SJCRH30 (cell line): ENCODE measurements at regions not wholly inside any gene's neighbourhood (a gene's known extent, or its start where the extent isn't known, plus 50 kb on each side); places are given as distances from the start of the nearest gene placed in this dataset.

ENCODE experiments used
- DNase-seq, 2 experiments: peaks; one replicate each; pipeline ENCODE4 v3.0.0-alpha.2; 2015 to 2020
- H3K27ac ChIP-seq: fragments of 250-450 bp; sonication (Bioruptor Pico); 2 replicates; pipeline ENCODE4 v1.5.1; 2020; ENCODE audit warnings: mild to moderate bottlenecking, moderate library complexity
- H3K27me3 ChIP-seq: fragments of 250-450 bp; sonication (Bioruptor Pico); 2 replicates; pipeline ENCODE4 v1.5.1; 2020; ENCODE audit warnings: mild to moderate bottlenecking, moderate library complexity
- H3K36me3 ChIP-seq: fragments of 250-450 bp; sonication (Bioruptor Pico); 2 replicates; pipeline ENCODE4 v1.5.1; 2020; ENCODE audit warnings: mild to moderate bottlenecking, moderate library complexity
- H3K4me1 ChIP-seq: fragments of 250-450 bp; sonication (Bioruptor Pico); 2 replicates; pipeline ENCODE4 v1.5.1; 2020; ENCODE audit warnings: mild to moderate bottlenecking, moderate library complexity
- H3K4me3 ChIP-seq: fragments of 250-450 bp; sonication (Bioruptor Pico); 2 replicates; pipeline ENCODE4 v1.5.1; 2020; ENCODE audit warnings: mild to moderate bottlenecking, moderate library complexity
- H3K9me3 ChIP-seq: fragments of 250-450 bp; sonication (Bioruptor Pico); replicated peaks from 2 replicates; pipeline ENCODE4 v1.5.1; 2020; ENCODE audit warnings: mild to moderate bottlenecking, moderate library complexity

DNA sequence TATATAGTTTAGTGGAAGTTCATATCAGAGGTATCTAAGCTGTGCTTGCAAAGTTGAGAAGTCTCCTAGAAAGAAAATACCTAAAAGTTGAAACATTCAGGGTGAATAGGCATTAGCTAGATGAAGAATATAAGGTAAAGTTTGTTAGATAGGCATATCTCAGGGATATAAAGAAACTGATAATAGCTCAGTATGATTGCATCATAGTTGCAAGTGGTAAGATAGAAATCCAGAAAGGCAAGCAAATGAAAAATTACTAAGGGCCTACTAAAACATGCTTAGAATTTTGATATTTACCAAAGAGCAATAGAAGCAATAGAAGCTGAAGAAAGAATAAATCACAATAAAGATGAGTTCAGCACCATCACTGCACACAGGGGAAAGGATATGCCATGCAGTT lies 610.0 kb upstream of the ADGRL3 start:
- no peaks in the 10 kb centered on the region for H3K27me3 ChIP-seq
- no peaks in the 10 kb centered on the region for H3K4me1 ChIP-seq
- H3K4me3 ChIP-seq, result no peak overlapping the region
- H3K36me3 ChIP-seq, result no peaks in the 10 kb centered on the region
- DNase-seq, result no peak
- H3K9me3 ChIP-seq, result no peaks in the 10 kb centered on the region
- H3K27ac ChIP-seq, result no peak overlapping the region

DNA sequence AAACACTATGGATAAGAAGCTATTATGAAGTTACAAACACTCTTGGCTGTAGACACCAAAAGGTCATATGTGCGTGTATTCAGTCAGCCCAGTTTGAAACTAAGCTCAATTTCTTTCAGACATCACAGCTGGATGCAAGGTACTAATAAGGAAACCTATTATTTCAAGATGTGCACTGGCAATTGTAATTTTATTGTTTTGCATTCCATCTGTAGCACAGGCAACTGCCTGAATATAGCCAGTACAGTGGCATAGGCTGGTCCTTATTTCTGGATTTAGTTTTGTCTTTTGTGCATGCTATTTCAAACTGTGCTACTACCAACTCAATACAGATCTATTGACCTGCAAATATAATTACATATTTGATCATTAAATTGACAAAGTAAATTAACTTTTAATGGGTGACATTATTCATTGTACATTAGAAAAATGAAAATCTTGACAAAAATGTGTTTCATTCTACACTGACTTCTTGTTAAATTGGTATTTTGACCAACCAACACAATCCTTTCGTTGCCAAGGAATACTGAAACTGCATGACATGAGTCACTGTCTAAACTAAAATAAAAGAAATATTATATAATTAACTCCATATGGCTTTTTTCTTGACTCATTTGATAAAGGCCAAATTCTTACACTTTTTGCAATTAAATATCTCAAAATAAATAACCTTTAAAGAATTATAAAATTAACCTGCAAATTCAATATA lies 594.3 kb upstream of the ADGRL3 start:
- H3K36me3 ChIP-seq, result no peaks in the 10 kb centered on the region
- no peaks in the 10 kb centered on the region for H3K27me3 ChIP-seq
- H3K4me1 ChIP-seq, result no peaks in the 10 kb centered on the region
- DNase-seq, result no peak
- no peak overlapping the region for H3K27ac ChIP-seq
- no peak overlapping the region for H3K4me3 ChIP-seq
- no peaks in the 10 kb centered on the region for H3K9me3 ChIP-seq

GRCh38 chr4:60611762-60612496 lies 588.2 kb upstream of the ADGRL3 start:
- Histone ChIP-seq H3K27me3 (no peaks in the 10 kb centered on the region), H3K36me3 (no peaks in the 10 kb centered on the region), H3K27ac (no peak overlapping the region), H3K4me1 (no peaks in the 10 kb centered on the region), H3K4me3 (no peak overlapping the region), H3K9me3 (no peaks in the 10 kb centered on the region)
- no peak for DNase-seq

DNA sequence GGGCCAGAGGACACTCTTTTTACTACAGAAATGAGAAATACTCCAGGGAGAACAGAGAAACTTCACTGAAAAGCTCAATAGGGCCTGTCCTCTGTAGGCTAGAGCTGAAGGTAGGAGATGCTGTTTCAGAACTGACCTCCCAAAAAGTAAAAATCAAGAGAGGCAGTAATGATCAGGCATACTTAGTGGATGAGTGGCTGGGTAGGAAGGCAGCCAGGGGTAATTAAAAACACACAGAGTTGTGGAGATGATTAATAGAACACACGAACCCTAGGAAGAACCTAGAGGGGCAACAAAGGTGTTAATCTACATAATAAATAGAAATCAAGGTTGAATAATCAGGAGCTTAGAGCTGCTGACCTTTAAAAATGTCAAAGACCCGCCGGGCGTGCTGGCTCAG lies 582.4 kb upstream of the ADGRL3 start:
- Histone ChIP-seq H3K27ac (no peak overlapping the region), H3K4me1 (no peaks in the 10 kb centered on the region), H3K27me3 (no peaks in the 10 kb centered on the region), H3K4me3 (no peak overlapping the region), H3K9me3 (no peaks in the 10 kb centered on the region), H3K36me3 (no peaks in the 10 kb centered on the region)
- DNase-seq, result no peak

DNA sequence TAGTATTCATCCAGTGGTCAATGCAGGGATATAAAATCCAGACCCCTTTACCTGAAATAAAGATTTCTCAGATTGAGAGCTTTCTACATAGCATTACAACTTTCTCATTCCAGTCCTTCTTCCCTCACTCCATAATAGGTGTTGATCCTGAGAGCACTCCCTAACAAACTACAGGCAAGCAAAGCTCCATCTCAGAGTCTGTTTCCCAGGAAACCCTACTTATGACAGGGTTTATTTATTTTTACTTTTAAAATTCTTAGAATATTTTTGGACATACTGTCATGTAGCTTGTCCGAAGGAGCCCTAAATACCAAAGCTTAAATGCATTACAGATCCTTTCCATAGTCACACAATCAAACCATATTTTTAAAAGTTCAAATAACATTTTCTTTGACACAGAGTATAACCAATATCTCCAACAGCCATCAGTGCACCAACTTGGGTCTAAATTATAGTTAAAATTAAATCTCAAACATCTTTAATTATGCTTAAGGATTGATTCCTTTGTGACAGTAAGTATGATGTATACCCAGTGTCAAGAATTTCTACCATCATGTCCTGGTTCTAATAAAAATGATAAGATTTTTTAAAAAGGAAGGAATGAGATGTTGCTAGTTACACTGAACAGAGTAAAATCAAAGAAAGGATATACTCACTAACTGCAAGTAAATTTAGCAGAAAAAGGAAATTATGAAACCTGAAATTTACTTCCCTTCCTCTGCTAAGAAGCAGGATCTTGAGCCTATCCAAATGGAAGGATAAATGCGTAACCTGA lies 580.4 kb upstream of the ADGRL3 start:
- no peak overlapping the region for H3K27ac ChIP-seq

DNA sequence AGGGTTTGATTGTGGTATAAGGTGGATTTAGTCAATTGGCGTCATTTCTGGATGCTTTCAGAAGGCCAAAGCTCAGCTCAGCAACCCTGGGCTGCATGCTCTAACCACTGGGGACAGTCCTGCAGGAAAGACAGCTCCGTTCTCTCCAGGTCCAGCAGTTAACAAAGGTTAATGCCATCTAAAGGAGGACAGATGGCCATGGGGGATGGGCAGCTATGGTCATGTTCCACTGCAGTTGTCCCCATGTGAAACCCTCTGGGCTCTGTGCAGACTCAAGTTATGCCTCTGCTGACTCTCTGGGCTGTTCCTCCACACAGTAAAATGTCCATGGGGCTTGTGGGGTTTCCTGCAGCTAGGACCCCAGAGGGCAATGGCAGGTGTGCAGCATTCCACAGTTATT lies 562.1 kb upstream of the ADGRL3 start:
- H3K27me3 ChIP-seq, result no peaks in the 10 kb centered on the region
- no peak for DNase-seq
- no peaks in the 10 kb centered on the region for H3K36me3 ChIP-seq
- no peak overlapping the region for H3K4me3 ChIP-seq
- no peaks in the 10 kb centered on the region for H3K4me1 ChIP-seq
- H3K27ac ChIP-seq, result no peak overlapping the region
- no peaks in the 10 kb centered on the region for H3K9me3 ChIP-seq

More for the DNA sequence above, 580.4 kb upstream of the ADGRL3 start:
- no peak for DNase-seq
- Histone ChIP-seq H3K9me3 (no peaks in the 10 kb centered on the region), H3K4me1 (no peaks in the 10 kb centered on the region), H3K4me3 (no peak overlapping the region), H3K27me3 (no peaks in the 10 kb centered on the region), H3K36me3 (no peaks in the 10 kb centered on the region)

DNA sequence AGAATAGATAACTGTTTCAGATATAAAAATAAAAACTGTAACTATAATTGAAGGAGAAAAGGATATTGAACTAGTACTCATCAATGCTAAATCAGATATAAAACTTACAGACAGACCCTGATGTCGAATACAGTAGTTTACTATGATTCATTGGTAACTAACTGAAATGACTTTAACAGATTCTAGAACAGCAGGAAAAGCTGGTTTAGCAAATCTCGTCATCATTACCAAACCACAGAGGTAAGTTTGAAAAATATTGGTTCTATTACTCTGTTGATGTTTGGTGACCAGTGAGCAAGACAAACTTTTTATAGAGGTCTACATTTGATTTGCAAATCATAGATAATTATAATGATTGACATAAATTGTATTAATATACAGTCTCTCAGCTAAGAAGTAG lies 551.4 kb upstream of the ADGRL3 start:
- no peak overlapping the region for H3K4me3 ChIP-seq
- H3K36me3 ChIP-seq, result no peaks in the 10 kb centered on the region
- no peaks in the 10 kb centered on the region for H3K4me1 ChIP-seq
- H3K27ac ChIP-seq, result no peak overlapping the region
- H3K27me3 ChIP-seq, result no peaks in the 10 kb centered on the region
- 0 out of 2 replicates have a peak, but pooled peaks cover 2% of the 10 kb centered on the region for H3K9me3 ChIP-seq
- no peak for DNase-seq

DNA sequence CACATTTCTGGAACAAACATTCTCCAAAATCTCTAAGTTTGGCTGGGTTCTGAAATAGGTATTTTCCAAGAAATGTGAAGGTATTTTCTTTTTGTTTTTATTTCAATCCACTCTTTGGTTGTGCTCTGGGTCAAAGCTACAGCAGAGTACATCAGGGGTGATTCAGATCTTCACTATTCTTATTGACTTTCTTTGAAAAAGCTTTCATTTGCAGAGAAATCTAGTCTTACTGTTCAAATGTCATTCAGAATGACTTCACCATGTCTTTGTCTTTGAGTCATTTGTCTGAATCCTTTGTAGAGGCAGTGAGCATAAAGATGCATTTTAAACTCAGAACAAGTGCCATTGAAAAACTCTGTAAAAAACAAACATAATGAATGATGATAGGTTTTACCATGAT lies 547.2 kb upstream of the ADGRL3 start:
- H3K4me3 ChIP-seq, result no peak overlapping the region
- H3K36me3 ChIP-seq, result no peaks in the 10 kb centered on the region
- H3K27me3 ChIP-seq, result no peaks in the 10 kb centered on the region
- DNase-seq, result no peak
- no peaks in the 10 kb centered on the region for H3K4me1 ChIP-seq
- H3K9me3 ChIP-seq, result no peaks in the 10 kb centered on the region
- no peak overlapping the region for H3K27ac ChIP-seq

DNA sequence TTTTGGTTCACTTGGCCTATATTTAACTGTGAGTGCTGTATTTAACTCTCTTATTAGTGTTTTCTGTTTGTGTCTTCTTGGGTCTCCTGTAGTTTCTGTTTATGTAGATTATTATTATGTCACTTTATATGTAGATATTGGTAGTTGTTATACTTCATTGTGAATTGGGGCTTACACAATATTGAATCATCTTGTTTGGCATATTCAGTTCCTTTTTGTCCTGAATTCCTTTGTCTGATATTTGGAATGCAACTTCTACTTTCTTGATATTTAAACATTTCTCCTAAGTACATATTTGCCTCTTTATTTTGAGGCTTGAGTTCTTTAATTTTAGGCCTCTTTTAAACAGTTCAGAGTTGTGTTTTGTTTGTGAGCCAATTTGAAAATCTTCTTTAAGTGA lies 544.8 kb upstream of the ADGRL3 start:
- H3K27me3 ChIP-seq, result no peaks in the 10 kb centered on the region
- no peak overlapping the region for H3K4me3 ChIP-seq
- DNase-seq, result no peak
- H3K27ac ChIP-seq, result no peak overlapping the region
- no peaks in the 10 kb centered on the region for H3K36me3 ChIP-seq
- H3K4me1 ChIP-seq, result no peaks in the 10 kb centered on the region
- no peaks in the 10 kb centered on the region for H3K9me3 ChIP-seq

DNA sequence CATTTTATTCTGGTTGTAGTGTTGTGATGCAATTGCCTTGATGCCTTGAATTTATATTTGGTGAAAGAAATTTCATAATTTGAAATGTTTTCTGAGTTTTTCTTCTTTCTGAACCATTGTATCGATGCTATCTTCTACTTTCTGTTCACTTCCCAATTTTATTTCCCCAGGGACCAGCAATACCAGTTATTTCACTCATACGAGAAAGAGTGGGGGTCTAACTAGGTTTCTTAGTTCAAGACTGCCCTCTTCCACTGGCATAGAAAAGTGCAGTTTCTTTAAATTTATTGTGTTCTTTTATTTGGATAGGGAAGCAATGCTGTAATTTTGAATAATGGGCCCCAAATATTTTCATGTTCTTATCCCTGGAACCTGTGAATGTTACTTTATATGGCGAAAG lies 544.0 kb upstream of the ADGRL3 start:
- Histone ChIP-seq H3K4me1 (no peaks in the 10 kb centered on the region), H3K4me3 (no peak overlapping the region), H3K27ac (no peak overlapping the region), H3K36me3 (no peaks in the 10 kb centered on the region), H3K27me3 (no peaks in the 10 kb centered on the region), H3K9me3 (no peaks in the 10 kb centered on the region)
- peak in 1 of 2 experiments; percentile 8 for DNase-seq

DNA sequence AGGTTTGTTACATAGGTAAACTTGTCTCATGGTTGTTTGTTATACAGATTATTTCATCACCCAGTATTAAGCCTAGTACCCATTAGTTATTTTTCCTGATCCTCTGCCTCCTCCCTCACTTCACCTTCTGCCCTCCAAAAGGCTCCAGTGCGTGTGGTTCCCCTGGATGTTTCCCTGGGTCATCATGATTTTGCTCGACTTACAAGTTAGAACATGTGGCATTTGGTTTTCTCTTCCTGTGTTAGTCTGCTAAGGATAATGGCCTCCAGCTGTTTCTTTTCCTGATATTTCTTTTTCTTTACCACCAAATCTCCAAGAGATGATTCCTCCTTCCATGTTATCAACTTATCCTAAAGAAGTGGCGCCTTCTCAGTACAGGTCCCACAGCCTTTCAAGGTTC lies 543.1 kb upstream of the ADGRL3 start:
- Histone ChIP-seq H3K4me1 (no peaks in the 10 kb centered on the region), H3K27me3 (no peaks in the 10 kb centered on the region), H3K36me3 (no peaks in the 10 kb centered on the region), H3K9me3 (no peaks in the 10 kb centered on the region), H3K27ac (no peak overlapping the region), H3K4me3 (no peak overlapping the region)
- peak in 1 of 2 experiments; percentile 2 for DNase-seq

DNA sequence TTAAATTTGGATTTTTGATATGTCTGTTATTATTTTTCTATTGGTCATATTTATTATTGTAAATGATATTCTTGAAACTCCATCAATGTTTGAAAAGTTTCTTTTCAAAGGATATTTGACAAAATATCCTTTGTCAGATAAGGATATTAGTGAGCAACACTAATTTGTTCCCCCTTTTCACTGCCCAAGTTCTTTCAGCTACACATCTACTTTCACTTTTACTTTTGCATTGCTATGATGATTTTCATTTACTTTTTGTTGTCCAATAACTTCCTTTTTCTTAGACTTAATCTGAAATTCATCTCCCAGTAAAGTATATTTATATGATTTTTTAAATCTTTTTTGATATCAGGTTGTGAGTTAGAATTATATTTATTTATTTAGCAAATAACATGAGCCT lies 542.3 kb upstream of the ADGRL3 start:
- no peaks in the 10 kb centered on the region for H3K4me1 ChIP-seq
- no peaks in the 10 kb centered on the region for H3K36me3 ChIP-seq
- H3K4me3 ChIP-seq, result no peak overlapping the region
- H3K27ac ChIP-seq, result no peak overlapping the region
- DNase-seq, result no peak
- no peaks in the 10 kb centered on the region for H3K9me3 ChIP-seq
- H3K27me3 ChIP-seq, result no peaks in the 10 kb centered on the region

DNA sequence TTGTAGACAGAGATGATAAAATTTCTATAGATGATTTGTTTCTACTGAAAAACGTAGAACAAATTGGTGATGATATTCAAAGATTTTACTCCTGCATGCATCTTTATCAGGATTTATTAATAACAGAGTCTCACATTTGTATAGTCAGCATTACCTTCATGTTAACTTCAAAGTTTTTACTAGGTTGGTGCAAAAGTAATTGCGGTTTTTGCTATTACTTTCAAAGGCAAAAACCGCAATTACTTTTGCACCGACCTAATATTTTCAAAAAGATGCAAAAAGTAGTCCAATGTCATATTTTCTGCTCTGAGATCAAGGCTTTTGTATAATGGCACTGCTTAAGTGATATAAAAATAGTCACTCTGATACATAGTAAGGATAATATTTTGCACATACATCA lies 536.4 kb upstream of the ADGRL3 start:
- H3K9me3 ChIP-seq, result no peaks in the 10 kb centered on the region
- no peak overlapping the region for H3K27ac ChIP-seq
- no peaks in the 10 kb centered on the region for H3K4me1 ChIP-seq
- no peaks in the 10 kb centered on the region for H3K36me3 ChIP-seq
- H3K4me3 ChIP-seq, result no peak overlapping the region
- H3K27me3 ChIP-seq, result no peaks in the 10 kb centered on the region
- DNase-seq, result no peak

GRCh38 chr4:60682901-60683300 lies 517.2 kb upstream of the ADGRL3 start:
- Histone ChIP-seq H3K36me3 (no peaks in the 10 kb centered on the region), H3K9me3 (no peaks in the 10 kb centered on the region), H3K27ac (no peak overlapping the region), H3K27me3 (peaks cover 3% of the 10 kb centered on the region; the same call in 1 of the 2 replicates), H3K4me3 (no peak overlapping the region), H3K4me1 (no peaks in the 10 kb centered on the region)
- DNase-seq, result no peak

DNA sequence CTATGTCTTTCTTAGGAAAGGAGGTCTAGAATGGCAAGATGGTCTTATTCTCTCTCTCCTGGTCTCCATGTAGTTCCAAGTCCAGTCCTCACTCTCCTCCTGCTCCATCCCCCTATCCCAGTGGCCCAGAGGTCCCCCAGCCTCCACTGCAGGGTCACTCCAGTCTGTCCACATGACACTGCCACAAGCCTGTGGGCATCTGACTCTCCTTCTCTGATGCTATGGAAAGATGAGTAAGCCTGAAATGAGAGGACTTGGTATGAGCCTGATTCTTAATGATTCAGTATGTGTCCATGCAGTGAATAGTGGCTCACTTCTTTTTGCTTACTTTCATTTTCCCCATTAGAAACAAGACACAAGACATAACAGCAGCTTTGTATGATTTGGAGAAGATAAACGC lies 516.8 kb upstream of the ADGRL3 start:
- Histone ChIP-seq H3K27ac (no peak overlapping the region), H3K4me1 (no peaks in the 10 kb centered on the region), H3K36me3 (no peaks in the 10 kb centered on the region), H3K4me3 (no peak overlapping the region), H3K27me3 (peaks cover 3% of the 10 kb centered on the region; the same call in 1 of the 2 replicates), H3K9me3 (no peaks in the 10 kb centered on the region)
- no peak for DNase-seq
